Adrenal gland (tissue), 5 donors: ENCODE measurements at regions not wholly inside any gene's neighbourhood (a gene's known extent, or its start where the extent isn't known, plus 50 kb on each side); places are given as distances from the start of the nearest gene placed in this dataset.

ENCODE experiments used
- CTCF ChIP-seq, 6 experiments: fragments of 450-650 bp in 4 of 6; fragments of 200-600 bp in 2 of 6; sonication (generic) in 1 of 6; IDR thresholded peaks; 1 replicate in 5 of 6; 2 replicates in 1 of 6; pipeline versions ENCODE4 v1.5.1 to v1.8.0; 2016 to 2021; ENCODE audit warnings: antibody characterized with exemption in 6 of 6, mild to moderate bottlenecking in 2 of 6, moderate library complexity in 1 of 6
- POLR2A ChIP-seq, 2 donors: fragments of 450-650 bp; IDR thresholded peaks; one replicate each; pipeline ENCODE4 v1.6.1; 2017; ENCODE audit warnings: antibody characterized with exemption in 2 of 2, mild to moderate bottlenecking in 2 of 2, moderate library complexity in 1 of 2
- donor health status: DM: no; HTN: no; CAD: no.

- TF ChIP-seq POLR2A (IDR thresholded peaks at IDR 0.05) (no peak), CTCF (IDR thresholded peaks at IDR 0.05) (no peak)
Observed at GRCh38 chr2:71751590-71751989, 298.2 kb downstream of the DYSF start.
